G401 (cell line): ENCODE measurements at regions not wholly inside any gene's neighbourhood (a gene's known extent, or its start where the extent isn't known, plus 50 kb on each side); places are given as distances from the start of the nearest gene placed in this dataset.
A peak's percentile ranks its signal among the peaks of the same experiment; 100 is the strongest.
"Not testable (repeated sequence)": the region's sequence is repeated elsewhere in the genome, so short reads cannot be mapped to it uniquely, and the experiment has no call there.

Experiments
- DNase-seq: peaks from one replicate; pipeline ENCODE4 v3.0.0-alpha.2; 2015; ENCODE audit warnings: low spot score
- in situ Hi-C: cut with HindIII; loops from 2 replicates; pipeline ENCODE4 v1.10.0; 2016; ENCODE audit warnings: low sequenced_read_pairs, mixed read lengths

DNA sequence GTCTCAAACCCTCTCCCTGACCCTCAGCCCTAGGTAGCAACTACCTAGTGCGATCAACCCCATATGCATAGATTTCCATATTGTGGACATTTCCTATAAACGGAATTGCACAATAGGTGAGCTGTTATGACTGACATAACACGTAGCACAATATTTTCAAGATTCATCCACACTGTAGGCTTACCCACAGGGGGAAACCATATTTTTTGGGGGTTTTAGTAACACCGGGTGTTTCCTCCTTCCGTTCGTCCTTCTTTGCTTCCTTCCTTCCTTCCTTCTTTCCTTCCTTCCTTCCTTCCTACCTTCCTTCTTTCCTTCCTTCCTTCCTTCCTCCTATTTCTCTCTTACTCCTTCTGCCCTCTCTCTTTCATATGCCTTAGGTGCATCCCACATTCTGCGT is 524.2 kb downstream of the CWH43 start:
- peak; percentile 3 for DNase-seq
- in situ Hi-C loops, result not testable (repeated sequence)

DNA sequence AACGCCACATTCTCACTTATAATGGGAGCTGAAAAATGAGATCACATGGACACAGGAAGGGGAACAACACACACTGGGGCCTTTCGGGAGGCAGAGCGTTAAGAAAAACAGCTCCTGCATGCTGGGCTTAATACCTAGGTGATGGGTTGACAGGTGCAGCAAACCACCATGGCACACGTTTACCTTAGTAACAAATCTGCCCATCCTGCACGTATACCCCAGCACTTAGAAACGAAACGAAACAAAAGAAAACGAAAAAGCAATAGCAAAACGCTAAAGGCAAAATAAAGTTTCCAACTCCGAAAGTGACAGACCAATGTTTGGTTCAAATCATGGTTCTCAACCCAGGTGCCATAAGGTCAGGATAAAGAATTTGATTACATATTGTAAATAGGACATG is 525.3 kb downstream of the CWH43 start:
- DNase-seq, result peak; percentile 3
- in situ Hi-C loops, result not testable (repeated sequence)

DNA sequence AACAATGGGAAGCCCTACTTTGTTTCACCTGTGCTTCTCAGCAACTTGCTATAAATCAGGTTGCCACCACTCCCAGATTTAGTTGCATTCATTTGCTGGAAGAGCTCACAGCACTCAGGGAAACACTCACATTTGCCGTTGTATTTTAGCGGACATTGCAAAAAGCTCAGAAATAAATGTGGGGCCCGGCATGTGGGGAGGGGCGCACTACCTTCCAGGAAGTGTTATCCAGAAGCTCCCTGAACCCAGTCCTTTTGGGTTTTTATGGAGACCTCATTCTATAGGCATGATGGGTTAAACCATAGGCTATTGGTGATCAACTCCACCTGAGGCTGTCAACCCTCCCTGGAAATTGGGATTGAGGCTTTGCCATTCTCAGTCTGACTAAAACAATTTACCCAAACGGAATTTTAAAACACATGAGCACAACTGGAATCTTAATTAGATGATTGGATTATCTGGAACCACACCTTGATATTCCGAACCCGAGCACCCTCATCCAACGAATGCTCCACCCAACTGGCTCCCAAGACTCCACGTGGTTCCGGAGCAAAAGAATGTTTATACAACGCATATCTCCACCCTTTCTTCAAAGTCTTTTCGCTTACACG is 525.9 kb downstream of the CWH43 start:
- in situ Hi-C loops, result not testable (repeated sequence)
- peak; percentile 6 for DNase-seq

DNA sequence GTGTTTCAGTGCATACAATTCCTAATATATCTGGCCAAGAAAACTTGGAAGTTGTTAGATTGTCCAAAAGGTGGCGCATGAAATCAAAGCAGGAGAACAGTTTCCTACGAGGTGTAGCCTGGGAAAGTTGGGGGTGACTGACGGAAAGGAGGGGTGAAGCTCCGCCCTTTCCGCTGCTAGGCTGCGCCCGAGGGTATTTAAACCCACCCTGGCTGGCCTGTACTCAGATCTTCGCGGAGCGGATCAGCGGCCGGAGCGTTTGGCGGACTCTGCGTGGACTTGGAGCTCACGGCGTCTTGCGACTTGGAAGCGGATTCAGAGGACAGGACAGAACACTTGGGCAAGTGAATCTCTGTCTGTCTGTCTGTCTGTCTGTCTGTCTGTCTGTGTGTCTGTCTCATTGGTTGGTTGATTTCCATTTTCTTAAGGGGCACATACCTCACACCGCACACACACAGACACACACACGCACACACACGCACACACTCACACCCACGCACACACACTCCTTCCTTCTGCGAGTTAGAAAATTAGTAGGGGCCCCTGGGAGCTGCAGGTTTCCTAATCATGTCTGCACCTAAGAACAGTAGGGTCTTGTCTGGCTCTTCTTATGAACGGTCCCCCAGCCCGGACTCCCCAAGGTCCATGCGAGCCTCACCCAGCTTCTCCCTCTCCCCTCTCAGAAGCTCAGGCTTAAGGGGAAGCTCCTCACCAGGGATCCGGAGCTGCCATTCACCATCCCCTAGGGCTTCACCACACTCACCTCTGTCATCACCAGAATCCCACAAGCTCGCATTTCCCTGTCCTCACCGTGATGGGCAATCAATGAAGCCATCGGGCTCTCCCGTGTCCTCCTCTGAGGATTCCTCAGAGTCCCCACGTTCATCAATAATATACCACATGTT is 526.8 kb downstream of the CWH43 start:
- in situ Hi-C loops, DNase-seq: not testable (repeated sequence)

DNA sequence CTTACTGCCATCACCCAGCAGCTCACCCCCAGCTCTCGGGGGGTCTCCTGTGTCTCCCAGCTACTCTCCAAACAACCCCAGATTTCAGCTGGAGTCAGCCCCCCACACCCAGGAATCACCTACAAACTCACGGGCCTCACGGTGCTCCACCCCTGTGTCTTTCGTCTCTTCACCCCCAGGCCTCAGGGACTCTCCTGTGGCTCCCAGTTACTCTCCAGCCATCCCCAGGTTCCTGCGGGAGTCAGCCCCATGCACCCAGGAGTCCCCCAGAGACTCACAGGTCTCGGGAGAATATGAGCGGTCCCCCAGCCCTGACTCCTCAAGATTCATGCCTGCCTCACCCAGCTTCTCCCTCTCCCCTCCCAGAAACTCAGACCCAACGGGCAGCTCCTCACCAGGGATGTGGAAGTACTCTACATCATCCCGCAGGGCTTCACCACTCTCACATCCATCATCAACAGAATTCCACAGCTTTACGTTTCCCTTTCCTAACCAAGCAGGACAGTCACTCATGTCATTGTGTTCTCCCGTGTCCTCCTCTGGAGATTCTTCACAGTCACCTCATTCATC is 527.6 kb downstream of the CWH43 start:
- in situ Hi-C loops, DNase-seq: not testable (repeated sequence)

DNA sequence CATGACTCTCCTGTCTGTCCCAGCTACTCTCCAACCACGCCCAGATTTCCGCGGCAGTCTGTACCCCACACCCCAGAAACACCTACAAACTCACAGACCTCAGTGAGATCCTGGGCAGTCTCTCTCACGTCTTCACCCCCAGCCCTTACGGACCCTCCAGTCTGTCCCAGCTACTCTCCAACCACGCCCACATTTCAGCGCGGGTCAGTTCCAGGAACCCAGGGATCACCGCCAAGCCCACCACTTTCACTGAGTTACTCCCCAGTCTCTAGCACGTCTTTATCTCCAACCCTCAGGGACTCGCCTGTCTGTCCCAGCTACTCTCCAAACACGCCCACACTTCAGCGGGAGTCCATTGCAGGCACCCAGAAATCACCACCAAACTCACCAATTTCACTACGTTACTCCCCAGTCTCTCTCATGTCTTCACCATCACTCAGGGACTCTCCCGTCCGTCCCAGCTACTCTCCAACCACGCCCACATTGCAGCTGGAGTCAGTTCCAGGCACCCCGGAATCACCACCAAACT is 528.2 kb downstream of the CWH43 start:
- in situ Hi-C loops, DNase-seq: not testable (repeated sequence)

DNA sequence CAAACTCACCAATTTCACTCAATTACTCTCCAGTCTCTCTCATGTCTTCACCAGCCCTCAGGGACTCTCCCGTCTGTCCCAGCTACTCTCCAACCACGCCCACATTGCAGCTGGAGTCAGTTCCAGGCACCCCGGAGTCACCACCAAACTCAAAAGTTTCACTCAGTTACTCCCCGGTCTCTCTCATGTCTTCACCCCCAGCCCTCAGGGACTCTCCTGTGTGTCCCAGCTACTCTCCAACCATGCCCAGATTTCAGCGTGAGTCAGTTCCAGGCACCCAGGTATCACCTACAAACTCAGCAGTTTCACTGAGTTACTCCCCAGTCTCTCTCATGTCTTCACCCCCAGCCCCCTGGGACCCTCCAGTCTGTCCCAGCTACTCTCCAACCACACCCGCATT is 528.8 kb downstream of the CWH43 start:
- DNase-seq, in situ Hi-C loops: not testable (repeated sequence)

DNA sequence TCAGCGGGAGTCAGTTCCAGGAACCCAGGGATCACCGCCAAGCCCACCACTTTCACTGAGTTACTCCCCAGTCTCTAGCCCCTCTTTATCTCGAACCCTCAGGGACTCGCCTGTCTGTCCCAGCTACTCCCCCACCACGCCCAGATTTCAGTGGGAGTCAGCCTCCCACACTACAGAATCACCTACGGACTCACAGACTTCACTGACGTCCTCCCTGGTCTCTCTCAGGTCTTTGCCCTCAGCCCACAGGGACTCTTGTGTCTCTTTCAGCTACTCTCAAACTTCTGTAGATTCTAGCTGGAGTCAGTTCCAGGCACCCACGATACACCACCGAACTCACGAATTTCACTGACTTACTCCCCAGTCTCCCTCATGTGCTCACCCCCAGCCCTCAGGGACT is 529.2 kb downstream of the CWH43 start:
- in situ Hi-C loops, DNase-seq: not testable (repeated sequence)

DNA sequence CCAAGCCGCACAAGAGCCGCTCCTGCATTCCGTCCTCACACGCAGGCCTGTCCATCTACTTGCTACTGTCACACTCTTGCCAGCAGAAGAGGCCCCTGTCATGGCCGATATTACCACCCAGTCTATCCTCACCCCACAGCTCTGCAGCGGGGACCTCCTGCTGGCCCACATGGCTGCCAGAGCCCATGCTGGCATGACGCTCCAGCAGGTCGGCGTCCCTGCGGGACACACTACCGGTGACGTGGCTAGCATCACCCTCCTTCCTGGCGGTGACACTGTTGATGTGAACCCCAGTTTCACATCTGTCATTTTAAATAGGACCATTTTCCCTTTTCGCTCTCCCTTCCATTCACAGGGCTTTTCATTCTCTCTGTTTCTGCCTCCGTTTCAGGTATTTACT is 530.0 kb downstream of the CWH43 start:
- in situ Hi-C loops, DNase-seq: not testable (repeated sequence)

DNA sequence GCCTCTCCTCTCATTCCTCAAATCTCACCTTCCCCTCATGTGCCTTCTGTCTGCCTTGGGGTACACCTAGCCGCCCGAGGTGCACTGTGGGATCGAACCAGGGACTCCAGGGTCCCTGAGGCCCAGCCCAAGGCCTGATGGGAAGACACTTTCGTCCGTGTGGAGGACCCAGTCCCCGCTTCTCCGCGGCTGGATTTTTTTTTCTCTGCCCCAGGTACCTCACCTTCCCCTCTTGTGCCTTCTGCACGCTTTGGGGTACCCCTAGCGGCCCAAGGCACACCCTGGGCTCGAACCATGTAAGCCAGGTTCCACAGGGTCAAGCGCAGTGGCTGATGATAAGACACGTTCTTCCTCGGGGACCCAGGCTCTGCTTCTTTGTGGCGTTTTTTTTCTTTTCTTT is 530.7 kb downstream of the CWH43 start:
- in situ Hi-C loops, result no loop called here
- DNase-seq, result no peak

DNA sequence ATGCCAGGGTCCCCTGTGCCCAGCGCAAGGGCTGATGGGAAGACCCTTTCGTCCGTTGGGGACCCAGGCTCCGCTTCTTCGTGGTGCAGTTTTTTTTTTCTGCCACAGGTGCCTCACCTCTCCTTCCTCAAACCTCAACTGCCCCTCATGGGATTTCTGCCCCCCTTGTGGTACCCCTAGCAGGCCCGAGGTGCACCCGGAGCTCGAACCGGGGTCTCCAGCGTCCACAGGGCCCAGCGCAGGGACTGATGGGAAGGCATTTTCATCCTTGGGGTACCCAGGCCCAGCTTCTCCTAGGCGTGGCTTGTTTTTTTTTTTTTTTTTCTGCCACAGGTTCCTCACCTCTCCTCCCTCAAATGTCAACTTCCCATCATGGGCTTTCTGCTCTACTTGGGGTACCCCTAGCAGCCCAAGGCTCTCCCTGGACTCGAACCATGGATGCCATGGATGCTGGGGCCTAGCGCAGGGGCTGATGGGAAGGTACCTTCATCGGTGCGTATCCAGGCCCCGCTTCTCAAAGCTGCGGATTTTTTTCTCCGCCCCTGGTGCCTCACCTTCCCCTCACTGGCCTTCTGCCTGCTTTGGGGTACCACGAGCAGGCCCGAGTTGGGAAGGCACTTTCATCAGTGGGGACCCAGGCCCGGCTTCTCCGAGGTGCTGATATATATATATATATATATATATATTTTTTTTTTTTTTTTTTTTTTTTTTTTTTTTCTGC is 531.6 kb downstream of the CWH43 start:
- DNase-seq, in situ Hi-C loops: not testable (repeated sequence)

DNA sequence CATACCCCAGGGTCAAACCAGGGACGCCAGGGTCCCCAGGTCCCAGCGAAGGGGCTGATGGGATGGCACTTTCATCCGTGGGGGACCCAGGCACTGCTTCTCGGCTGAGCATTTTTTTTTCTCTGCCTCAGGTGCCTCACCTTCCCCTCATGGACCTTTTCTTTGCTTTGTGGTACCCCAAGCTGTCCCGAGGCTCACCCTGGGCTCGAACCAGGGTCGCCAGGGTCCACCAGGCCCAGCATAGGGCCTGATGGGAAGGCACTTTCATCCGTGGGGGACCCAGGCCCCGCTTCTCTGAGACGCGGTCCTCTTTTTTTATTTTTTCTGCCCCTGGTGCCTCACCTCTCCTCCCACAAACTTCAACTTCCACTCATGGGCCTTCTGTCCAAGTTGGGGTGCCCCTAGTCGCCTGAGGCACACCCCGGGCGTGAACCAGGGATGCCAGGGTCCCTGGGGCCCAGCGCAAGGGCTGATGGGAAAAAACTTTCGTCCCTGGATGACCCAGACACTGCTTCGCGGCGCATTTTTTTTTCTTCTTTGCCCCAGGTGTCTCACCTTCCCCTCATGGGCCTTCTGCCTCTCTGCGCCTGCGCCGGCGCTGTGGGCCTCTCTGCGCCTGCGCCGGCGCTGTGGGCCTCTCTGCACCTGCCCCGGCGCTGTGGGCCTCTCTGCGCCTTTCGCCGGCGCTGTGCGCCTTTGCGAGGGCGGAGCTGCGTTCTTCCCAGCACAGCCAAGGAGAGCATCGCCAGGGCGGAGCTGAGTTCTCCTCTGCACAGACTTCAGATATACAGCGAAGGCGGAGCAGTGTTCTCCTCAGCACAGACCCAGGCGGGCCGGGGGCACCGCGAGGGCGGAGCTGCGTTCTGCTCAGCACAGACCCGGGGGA is 533.3 kb downstream of the CWH43 start:
- DNase-seq, in situ Hi-C loops: not testable (repeated sequence)

DNA sequence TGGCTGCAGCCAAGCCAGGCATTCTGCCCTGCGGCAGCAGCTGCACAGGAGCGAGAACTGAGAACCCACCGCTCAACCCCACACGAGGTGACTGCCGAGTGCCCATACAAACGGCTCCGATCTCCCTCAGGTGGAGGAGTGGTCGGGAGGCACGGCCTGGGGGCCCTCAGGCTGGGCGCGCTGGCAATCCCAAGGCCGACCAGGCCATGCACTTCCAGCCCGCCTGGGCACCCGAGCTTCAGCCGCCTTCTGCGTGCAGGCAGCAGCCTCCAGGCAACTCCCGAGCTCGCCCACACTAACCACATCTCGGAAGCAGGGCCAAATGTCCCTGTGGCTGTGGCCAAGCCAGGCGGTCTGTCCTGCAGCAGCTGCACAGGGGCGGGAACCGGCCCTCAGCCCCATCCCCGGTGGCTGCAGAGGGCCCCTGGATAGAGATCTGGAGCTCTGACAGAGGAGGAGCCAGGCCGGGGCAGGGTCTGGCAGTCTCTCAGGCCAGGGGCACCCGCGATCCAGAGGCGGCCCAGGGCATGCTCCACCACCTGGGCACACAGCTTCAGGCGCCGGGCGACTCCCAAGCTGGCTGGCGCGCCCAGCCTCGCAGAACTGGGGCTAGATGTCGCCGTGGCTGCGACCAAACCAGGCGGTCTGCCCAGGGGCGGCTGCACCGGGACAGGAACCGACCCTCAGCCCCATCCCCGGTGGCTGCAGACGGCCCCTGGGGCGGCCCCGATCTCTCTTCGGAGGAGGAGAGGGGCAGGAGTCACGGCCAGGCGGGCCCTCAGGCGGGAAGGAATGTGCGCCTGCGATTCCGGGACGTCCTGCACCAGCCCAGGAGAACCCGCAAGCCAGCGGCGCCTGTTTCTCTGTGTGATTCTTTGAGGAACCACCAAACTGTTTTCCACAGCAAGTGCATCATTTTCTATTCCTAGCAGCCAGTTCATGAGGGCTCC is 538.0 kb downstream of the CWH43 start:
- DNase-seq, in situ Hi-C loops: not testable (repeated sequence)

DNA sequence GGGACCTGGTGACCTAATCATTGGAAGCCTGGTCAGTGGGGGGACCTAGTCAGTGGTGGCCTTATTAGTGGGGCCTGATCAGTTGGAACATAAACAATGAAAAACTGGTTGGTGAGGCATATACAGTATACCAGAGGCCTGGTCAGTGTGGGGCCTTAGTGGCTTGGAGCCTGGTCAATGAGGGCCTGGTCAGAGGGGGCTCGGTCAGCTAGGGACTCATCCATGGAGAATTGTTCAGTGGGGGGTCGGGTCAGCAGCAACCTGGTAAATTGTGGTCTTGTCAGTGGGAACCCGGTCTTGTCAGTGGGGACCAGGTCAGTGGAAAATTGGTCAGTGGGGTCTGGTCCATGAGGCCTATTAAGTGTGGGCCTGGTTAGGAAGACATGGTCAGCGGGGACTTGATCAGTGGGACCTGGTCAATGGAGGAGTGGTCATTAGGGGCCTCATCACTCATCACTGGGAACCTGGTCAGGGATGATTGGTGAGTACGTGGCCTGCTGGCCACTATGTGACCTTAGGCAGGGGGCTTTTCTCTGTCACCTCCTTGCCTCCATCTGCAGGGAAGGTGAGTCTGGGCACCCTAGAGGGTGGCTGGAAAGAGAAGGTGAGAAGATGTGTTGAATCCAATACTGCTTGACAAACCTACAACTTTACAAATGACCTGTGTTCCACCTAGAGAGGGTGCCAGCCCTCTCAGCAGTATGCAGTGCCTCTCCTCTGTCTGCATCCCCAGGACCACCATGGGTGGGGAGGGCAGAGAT is 573.0 kb downstream of the CWH43 start:
- DNase-seq, in situ Hi-C loops: not testable (repeated sequence)

DNA sequence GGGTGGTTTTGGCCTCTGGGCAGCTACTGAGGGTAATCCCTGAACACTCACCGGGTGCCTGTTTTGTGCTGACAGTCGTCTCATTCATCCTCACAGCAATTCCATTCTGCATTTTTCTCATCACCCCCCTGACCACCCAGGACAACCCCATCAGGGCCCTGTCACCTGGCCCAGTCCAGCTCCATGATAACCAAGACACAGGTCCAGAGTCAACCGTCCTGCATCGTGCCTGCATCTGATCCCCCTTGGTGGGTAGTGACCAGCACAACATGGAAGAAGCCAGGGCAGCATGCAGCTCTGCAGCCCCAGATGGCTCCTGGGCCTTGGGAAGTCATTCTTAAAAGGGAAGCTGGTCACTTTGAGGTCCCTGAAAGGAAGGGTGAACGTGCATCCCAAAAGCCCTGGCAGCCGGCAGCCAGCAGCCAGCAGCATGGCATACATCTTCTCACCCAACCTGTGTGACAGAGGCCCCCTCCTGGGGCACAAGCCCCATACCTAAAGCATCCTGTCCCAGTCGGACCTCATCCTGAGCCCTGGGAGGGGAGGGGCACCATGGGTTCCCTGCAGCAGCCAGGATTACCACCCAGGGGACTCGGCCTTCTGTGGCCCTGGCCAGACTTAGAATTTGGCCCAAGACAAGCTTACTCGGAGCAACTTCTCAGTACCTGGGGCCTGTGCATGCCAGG is 574.2 kb downstream of the CWH43 start:
- in situ Hi-C loops, DNase-seq: not testable (repeated sequence)

DNA sequence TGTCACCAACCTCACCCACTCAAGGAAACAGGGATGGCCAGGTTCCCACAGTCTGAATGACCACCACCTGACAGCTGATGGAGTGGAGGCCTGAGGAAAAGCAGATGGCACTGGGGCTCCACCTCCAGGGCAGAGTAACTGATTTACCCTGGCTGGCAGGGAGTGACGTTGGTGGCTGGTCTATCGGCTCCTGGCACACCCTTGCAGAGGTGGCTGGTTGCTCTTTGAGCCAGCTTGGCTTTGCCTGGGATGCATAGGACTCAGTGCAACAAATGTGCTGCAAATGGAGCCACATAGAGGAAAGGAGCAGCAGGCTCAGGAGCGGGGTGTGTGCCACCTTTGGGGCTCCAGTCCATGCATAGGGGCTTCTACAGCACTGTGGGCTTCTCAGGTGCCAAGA is 574.8 kb downstream of the CWH43 start:
- in situ Hi-C loops, DNase-seq: not testable (repeated sequence)
